ENCODE measurements at regions not wholly inside any gene's neighbourhood (a gene's known extent, or its start where the extent isn't known, plus 50 kb on each side); places are given as distances from the start of the nearest gene placed in this dataset.
A peak's percentile ranks its signal among the peaks of the same experiment; 100 is the strongest.

DNA sequence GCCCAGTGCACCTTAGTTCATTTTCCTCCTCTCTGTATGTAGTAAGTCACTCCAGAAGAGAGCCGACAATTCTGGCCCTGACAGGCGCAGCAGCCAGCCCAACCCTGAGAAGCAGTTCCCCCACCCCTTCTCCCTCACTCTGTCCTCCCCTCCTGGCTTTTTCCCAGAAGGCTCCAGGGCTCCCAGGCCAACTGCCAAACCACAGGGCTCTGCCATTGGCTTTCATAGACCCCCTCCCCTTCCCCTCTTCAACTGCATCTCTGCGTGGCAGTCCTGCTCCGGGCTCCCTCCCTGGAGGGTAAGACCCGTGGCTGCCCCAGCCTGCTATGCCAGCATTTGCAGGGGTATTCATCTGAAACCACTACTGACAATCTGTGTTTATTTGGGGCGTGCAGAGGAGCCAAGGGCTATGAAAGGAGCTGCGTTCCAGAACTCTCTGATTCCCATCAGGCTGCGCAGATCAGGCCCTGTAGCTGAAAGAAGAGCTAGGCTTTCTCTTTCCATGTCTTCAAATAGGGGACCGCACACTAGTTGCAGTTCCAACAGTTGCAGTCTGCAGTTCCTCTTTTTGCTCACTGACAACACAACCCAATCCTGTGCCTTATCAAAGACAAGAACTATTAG is 388.6 kb upstream of the TNP1 start:
- H3K27ac ChIP-seq (ENCODE audit: low read depth, low read length) = peak overlapping the region; percentile 93
- H3K9ac ChIP-seq (ENCODE audit: low read depth in 1 of 3, low read length in 3 of 3) = peak overlapping the region; percentile 67 to 73 (median 69)
- peaks cover 24 to 47% (median 28%) of the 10 kb centered on the region in 3 donors for H3K4me1 ChIP-seq (ENCODE audit: control insufficient read depth in 3 of 3, insufficient read depth in 3 of 3, low read length in 3 of 3)
- peak overlapping the region; percentile 25 to 49 (median 30) for H3K4me3 ChIP-seq (ENCODE audit: low read length in 3 of 3)
- no peaks in the 10 kb centered on the region for H3K36me3 ChIP-seq (ENCODE audit: control insufficient read depth in 3 of 3, insufficient read depth in 3 of 3, low read length in 3 of 3)
- H3K27me3 ChIP-seq (ENCODE audit: control insufficient read depth in 3 of 3, insufficient read depth in 3 of 3, low read length in 3 of 3) = no peaks in the 10 kb centered on the region
- no peaks in the 10 kb centered on the region for H3K9me3 ChIP-seq (ENCODE audit: control insufficient read depth in 3 of 3, low read length in 3 of 3)

GRCh38 chr2:217247476-217247875 is 387.6 kb upstream of the TNP1 start:
- Histone ChIP-seq H3K36me3 (ENCODE audit: control insufficient read depth in 3 of 3, insufficient read depth in 3 of 3, low read length in 3 of 3) (no peaks in the 10 kb centered on the region), H3K9me3 (ENCODE audit: control insufficient read depth in 3 of 3, low read length in 3 of 3) (no peaks in the 10 kb centered on the region), H3K27me3 (ENCODE audit: control insufficient read depth in 3 of 3, insufficient read depth in 3 of 3, low read length in 3 of 3) (no peaks in the 10 kb centered on the region), H3K9ac (ENCODE audit: low read depth in 1 of 3, low read length in 3 of 3) (peak overlapping the region; percentile 67 to 73 (median 69)), H3K27ac (ENCODE audit: low read depth, low read length) (peak overlapping the region; percentile 93), H3K4me3 (ENCODE audit: low read length in 3 of 3) (peak overlapping the region in 2 of 3 donors; percentile 30 to 49), H3K4me1 (ENCODE audit: control insufficient read depth in 3 of 3, insufficient read depth in 3 of 3, low read length in 3 of 3) (peaks cover 24 to 47% (median 28%) of the 10 kb centered on the region in 3 donors)

GRCh38 chr2:217246108-217246507 is 386.2 kb upstream of the TNP1 start:
- no peaks in the 10 kb centered on the region for H3K27me3 ChIP-seq (ENCODE audit: control insufficient read depth in 3 of 3, insufficient read depth in 3 of 3, low read length in 3 of 3)

GRCh38 chr2:217244815-217245214 is 385.0 kb upstream of the TNP1 start:
- no peak overlapping the region for H3K9ac ChIP-seq (ENCODE audit: low read depth in 1 of 3, low read length in 3 of 3)
- H3K4me3 ChIP-seq (ENCODE audit: low read length in 3 of 3) = no peak overlapping the region
- H3K27me3 ChIP-seq (ENCODE audit: control insufficient read depth in 3 of 3, insufficient read depth in 3 of 3, low read length in 3 of 3) = no peaks in the 10 kb centered on the region
- H3K27ac ChIP-seq (ENCODE audit: low read depth, low read length) = no peak overlapping the region
- H3K4me1 ChIP-seq (ENCODE audit: control insufficient read depth in 3 of 3, insufficient read depth in 3 of 3, low read length in 3 of 3) = peaks cover 22 to 41% (median 26%) of the 10 kb centered on the region in 3 donors
- H3K9me3 ChIP-seq (ENCODE audit: control insufficient read depth in 3 of 3, low read length in 3 of 3) = no peaks in the 10 kb centered on the region
- no peaks in the 10 kb centered on the region for H3K36me3 ChIP-seq (ENCODE audit: control insufficient read depth in 3 of 3, insufficient read depth in 3 of 3, low read length in 3 of 3)

More at GRCh38 chr2:217246108-217246507, 386.2 kb upstream of the TNP1 start:
- Histone ChIP-seq H3K4me1 (ENCODE audit: control insufficient read depth in 3 of 3, insufficient read depth in 3 of 3, low read length in 3 of 3) (peaks cover 24 to 47% (median 28%) of the 10 kb centered on the region in 3 donors), H3K36me3 (ENCODE audit: control insufficient read depth in 3 of 3, insufficient read depth in 3 of 3, low read length in 3 of 3) (no peaks in the 10 kb centered on the region), H3K9me3 (ENCODE audit: control insufficient read depth in 3 of 3, low read length in 3 of 3) (no peaks in the 10 kb centered on the region), H3K9ac (ENCODE audit: low read depth in 1 of 3, low read length in 3 of 3) (no peak overlapping the region), H3K27ac (ENCODE audit: low read depth, low read length) (no peak overlapping the region), H3K4me3 (ENCODE audit: low read length in 3 of 3) (no peak overlapping the region)

DNA sequence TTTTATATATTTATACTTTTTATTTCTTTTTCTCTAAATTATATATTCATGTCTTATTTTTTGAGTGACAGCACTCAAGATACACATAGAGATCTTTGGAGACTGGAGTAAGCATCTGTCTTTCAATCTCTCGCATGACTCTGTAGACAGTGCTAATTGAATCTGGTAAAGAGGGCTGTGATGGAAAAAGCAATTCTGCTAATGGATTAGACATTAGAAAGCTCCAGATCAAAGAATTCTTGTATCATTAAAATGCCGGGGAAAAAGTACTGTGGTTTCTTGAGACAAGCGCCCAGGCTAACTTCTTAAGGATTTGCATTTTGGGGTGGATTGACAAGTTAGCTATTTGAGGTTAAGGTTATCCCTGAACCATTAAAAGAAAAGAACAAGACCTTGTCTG is 383.1 kb upstream of the TNP1 start:
- Histone ChIP-seq H3K9ac (ENCODE audit: low read depth in 1 of 3, low read length in 3 of 3) (no peak overlapping the region), H3K36me3 (ENCODE audit: control insufficient read depth in 3 of 3, insufficient read depth in 3 of 3, low read length in 3 of 3) (no peaks in the 10 kb centered on the region), H3K4me1 (ENCODE audit: control insufficient read depth in 3 of 3, insufficient read depth in 3 of 3, low read length in 3 of 3) (peaks cover 3 to 23% (median 8%) of the 10 kb centered on the region in 3 donors), H3K9me3 (ENCODE audit: control insufficient read depth in 3 of 3, low read length in 3 of 3) (no peaks in the 10 kb centered on the region), H3K4me3 (ENCODE audit: low read length in 3 of 3) (no peak overlapping the region), H3K27ac (ENCODE audit: low read depth, low read length) (no peak overlapping the region), H3K27me3 (ENCODE audit: control insufficient read depth in 3 of 3, insufficient read depth in 3 of 3, low read length in 3 of 3) (no peaks in the 10 kb centered on the region)

DNA sequence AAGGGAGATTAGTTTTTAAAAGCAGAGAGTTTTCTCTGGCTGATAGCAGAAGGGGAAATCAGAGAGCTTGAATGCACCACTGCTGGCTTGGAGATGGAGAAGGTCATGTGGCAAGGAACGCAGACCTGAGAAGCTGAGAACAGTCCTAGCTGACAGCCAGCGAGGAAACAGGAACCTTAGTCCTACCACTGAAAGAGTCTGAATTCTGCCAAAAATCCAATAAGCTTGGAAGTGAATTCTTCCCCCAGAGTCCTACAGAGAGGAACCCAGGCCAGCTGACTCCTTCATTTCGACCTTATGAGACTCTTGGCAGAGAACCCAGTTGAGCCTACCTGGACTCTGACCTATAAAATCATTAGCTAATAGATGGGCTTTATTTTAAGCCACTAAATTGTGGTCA is 371.9 kb upstream of the TNP1 start:
- Histone ChIP-seq H3K27ac (ENCODE audit: low read depth, low read length) (no peak overlapping the region), H3K9ac (ENCODE audit: low read depth in 1 of 3, low read length in 3 of 3) (no peak overlapping the region), H3K36me3 (ENCODE audit: control insufficient read depth in 3 of 3, insufficient read depth in 3 of 3, low read length in 3 of 3) (no peaks in the 10 kb centered on the region), H3K27me3 (ENCODE audit: control insufficient read depth in 3 of 3, insufficient read depth in 3 of 3, low read length in 3 of 3) (no peaks in the 10 kb centered on the region), H3K4me3 (ENCODE audit: low read length in 3 of 3) (no peak overlapping the region), H3K4me1 (ENCODE audit: control insufficient read depth in 3 of 3, insufficient read depth in 3 of 3, low read length in 3 of 3) (peaks cover 5% of the 10 kb centered on the region in 3 donors), H3K9me3 (ENCODE audit: control insufficient read depth in 3 of 3, low read length in 3 of 3) (no peaks in the 10 kb centered on the region)

DNA sequence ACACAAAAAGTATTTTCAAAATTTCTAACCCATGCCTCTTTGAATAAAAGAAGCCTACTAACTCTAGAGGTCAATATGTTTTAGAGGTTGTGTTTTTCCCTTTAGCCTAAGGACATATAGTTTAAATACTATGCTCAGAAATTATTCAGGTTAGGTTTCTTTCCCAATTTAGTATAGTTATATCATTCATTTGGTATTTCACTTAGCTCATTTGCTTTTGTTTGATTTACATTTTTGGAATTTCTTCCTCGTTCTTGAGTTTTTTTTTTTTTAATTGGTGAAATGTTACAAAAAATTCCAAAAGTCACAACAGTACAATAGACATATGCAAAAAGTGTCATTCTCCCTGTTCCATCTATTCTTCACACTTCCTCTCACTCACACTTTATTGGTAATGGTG is 371.3 kb upstream of the TNP1 start:
- Histone ChIP-seq H3K9ac (ENCODE audit: low read depth in 1 of 3, low read length in 3 of 3) (no peak overlapping the region), H3K36me3 (ENCODE audit: control insufficient read depth in 3 of 3, insufficient read depth in 3 of 3, low read length in 3 of 3) (no peaks in the 10 kb centered on the region), H3K4me1 (ENCODE audit: control insufficient read depth in 3 of 3, insufficient read depth in 3 of 3, low read length in 3 of 3) (peaks cover 5% of the 10 kb centered on the region in 3 donors), H3K27ac (ENCODE audit: low read depth, low read length) (no peak overlapping the region), H3K9me3 (ENCODE audit: control insufficient read depth in 3 of 3, low read length in 3 of 3) (no peaks in the 10 kb centered on the region), H3K27me3 (ENCODE audit: control insufficient read depth in 3 of 3, insufficient read depth in 3 of 3, low read length in 3 of 3) (no peaks in the 10 kb centered on the region), H3K4me3 (ENCODE audit: low read length in 3 of 3) (no peak overlapping the region)

- Histone ChIP-seq H3K36me3 (ENCODE audit: control insufficient read depth in 3 of 3, insufficient read depth in 3 of 3, low read length in 3 of 3) (no peaks in the 10 kb centered on the region), H3K27me3 (ENCODE audit: control insufficient read depth in 3 of 3, insufficient read depth in 3 of 3, low read length in 3 of 3) (no peaks in the 10 kb centered on the region), H3K9ac (ENCODE audit: low read depth in 1 of 3, low read length in 3 of 3) (no peak overlapping the region)
Measured at GRCh38 chr2:217228732-217229131, 368.9 kb upstream of the TNP1 start.

GRCh38 chr2:217227794-217228193 is 367.9 kb upstream of the TNP1 start:
- H3K4me3 ChIP-seq (ENCODE audit: low read length in 3 of 3) = no peak overlapping the region
- no peak overlapping the region for H3K9ac ChIP-seq (ENCODE audit: low read depth in 1 of 3, low read length in 3 of 3)
- no peaks in the 10 kb centered on the region for H3K9me3 ChIP-seq (ENCODE audit: control insufficient read depth in 3 of 3, low read length in 3 of 3)
- H3K27me3 ChIP-seq (ENCODE audit: control insufficient read depth in 3 of 3, insufficient read depth in 3 of 3, low read length in 3 of 3) = no peaks in the 10 kb centered on the region
- no peaks in the 10 kb centered on the region for H3K36me3 ChIP-seq (ENCODE audit: control insufficient read depth in 3 of 3, insufficient read depth in 3 of 3, low read length in 3 of 3)
- peaks cover 5% of the 10 kb centered on the region in 3 donors for H3K4me1 ChIP-seq (ENCODE audit: control insufficient read depth in 3 of 3, insufficient read depth in 3 of 3, low read length in 3 of 3)
- H3K27ac ChIP-seq (ENCODE audit: low read depth, low read length) = no peak overlapping the region

More at GRCh38 chr2:217228732-217229131, 368.9 kb upstream of the TNP1 start:
- Histone ChIP-seq H3K27ac (ENCODE audit: low read depth, low read length) (no peak overlapping the region), H3K4me1 (ENCODE audit: control insufficient read depth in 3 of 3, insufficient read depth in 3 of 3, low read length in 3 of 3) (peaks cover 5% of the 10 kb centered on the region in 3 donors), H3K9me3 (ENCODE audit: control insufficient read depth in 3 of 3, low read length in 3 of 3) (no peaks in the 10 kb centered on the region), H3K4me3 (ENCODE audit: low read length in 3 of 3) (no peak overlapping the region)

DNA sequence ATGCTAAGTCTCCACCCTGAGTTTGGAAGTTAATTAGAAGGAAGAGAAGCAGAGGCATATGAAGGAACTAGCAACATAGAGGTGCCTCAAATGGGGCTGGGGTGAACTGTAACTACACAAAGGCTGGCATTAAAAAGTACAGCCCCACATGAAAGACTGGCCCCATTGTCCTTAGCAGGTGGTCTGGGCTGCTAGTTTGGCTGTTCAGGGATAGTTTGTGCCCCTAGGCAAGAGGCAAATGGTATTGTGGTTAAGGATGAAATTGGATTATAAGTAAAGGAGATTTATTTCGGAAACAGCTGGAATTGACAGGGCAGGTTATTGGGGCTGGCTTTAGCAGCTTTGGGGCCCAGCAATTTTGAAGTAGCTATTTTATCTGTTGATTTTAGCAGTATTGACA is 365.7 kb upstream of the TNP1 start:
- Histone ChIP-seq H3K9ac (ENCODE audit: low read depth in 1 of 3, low read length in 3 of 3) (no peak overlapping the region), H3K27me3 (ENCODE audit: control insufficient read depth in 3 of 3, insufficient read depth in 3 of 3, low read length in 3 of 3) (no peaks in the 10 kb centered on the region), H3K27ac (ENCODE audit: low read depth, low read length) (no peak overlapping the region), H3K36me3 (ENCODE audit: control insufficient read depth in 3 of 3, insufficient read depth in 3 of 3, low read length in 3 of 3) (no peaks in the 10 kb centered on the region), H3K4me3 (ENCODE audit: low read length in 3 of 3) (no peak overlapping the region), H3K9me3 (ENCODE audit: control insufficient read depth in 3 of 3, low read length in 3 of 3) (no peaks in the 10 kb centered on the region), H3K4me1 (ENCODE audit: control insufficient read depth in 3 of 3, insufficient read depth in 3 of 3, low read length in 3 of 3) (no peaks in the 10 kb centered on the region)
